ENCODE measurements at regions not wholly inside any gene's neighbourhood (a gene's known extent, or its start where the extent isn't known, plus 50 kb on each side); places are given as distances from the start of the nearest gene placed in this dataset.

DNA sequence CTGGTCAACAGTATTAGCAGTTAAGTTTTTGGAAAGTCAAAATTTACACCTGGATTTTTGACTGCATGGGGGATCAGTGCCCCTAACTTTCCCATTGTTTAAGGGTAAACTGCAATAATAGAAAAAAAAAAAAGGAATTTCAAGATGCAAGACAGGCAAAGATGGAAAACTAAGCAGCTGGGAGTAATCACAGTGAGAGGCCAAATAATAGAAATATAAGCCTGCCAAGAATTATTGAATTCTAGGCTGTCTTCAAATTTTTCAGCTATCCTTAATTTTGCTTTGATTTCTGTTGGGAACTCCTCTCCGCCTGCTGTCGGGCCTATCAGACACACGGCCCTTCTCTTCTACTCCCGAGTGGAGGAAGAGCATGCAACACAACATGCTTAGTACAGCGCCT lies 215.5 kb upstream of the LMCD1 start:
- no peak for DNase-seq (ENCODE audit: extremely low read depth, insufficient read length)
- Histone ChIP-seq H3K4me3 (replicated peaks; ENCODE audit: low read depth, low read length) (no peak overlapping the region), H3K36me3 (ENCODE audit: control insufficient read depth, insufficient read depth, low read length) (no peaks in the 10 kb centered on the region), H3K27me3 (replicated peaks; ENCODE audit: control insufficient read depth, insufficient read depth, low read length) (no peaks in the 10 kb centered on the region)
- no peak for TF ChIP-seq CTCF (IDR thresholded peaks at IDR 0.05; ENCODE audit: insufficient read depth, low read length, poor library complexity, severe bottlenecking)

GRCh38 chr3:8286749-8287148 lies 214.9 kb upstream of the LMCD1 start:
- no peak for DNase-seq (ENCODE audit: extremely low read depth, insufficient read length)
- TF ChIP-seq CTCF (IDR thresholded peaks at IDR 0.05; ENCODE audit: insufficient read depth, low read length, poor library complexity, severe bottlenecking) = no peak

DNA sequence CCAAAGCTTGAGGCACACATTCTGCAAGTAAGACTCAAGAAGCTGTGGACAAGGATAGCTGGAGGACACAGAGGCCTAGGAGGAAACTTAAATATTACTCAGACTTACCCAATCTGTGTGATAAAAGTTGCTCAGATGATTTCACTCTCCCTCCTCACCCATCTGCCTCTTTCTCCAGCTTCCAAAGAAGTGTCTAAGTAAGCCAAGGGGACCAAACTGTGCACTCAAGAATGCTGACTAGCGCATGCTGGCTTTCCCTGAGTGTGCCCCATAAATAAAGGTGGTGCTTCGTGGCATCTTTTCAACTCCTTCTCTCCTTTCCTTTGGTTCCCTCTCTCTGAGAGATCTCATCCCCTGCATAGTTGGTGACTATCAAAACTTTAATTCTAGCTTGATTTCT lies 211.0 kb upstream of the LMCD1 start:
- DNase-seq (ENCODE audit: extremely low read depth, insufficient read length) = no peak
- H3K27me3 ChIP-seq (replicated peaks; ENCODE audit: control insufficient read depth, insufficient read depth, low read length) = no peaks in the 10 kb centered on the region; the same call in 1 of the 2 replicates
- TF ChIP-seq CTCF (IDR thresholded peaks at IDR 0.05; ENCODE audit: insufficient read depth, low read length, poor library complexity, severe bottlenecking) = no peak
- H3K4me3 ChIP-seq (replicated peaks; ENCODE audit: low read depth, low read length) = no peak overlapping the region
- H3K36me3 ChIP-seq (ENCODE audit: control insufficient read depth, insufficient read depth, low read length) = no peaks in the 10 kb centered on the region

More at GRCh38 chr3:8286749-8287148, 214.9 kb upstream of the LMCD1 start:
- no peaks in the 10 kb centered on the region for H3K36me3 ChIP-seq (ENCODE audit: control insufficient read depth, insufficient read depth, low read length)
- H3K27me3 ChIP-seq (replicated peaks; ENCODE audit: control insufficient read depth, insufficient read depth, low read length) = no peaks in the 10 kb centered on the region
- H3K4me3 ChIP-seq (replicated peaks; ENCODE audit: low read depth, low read length) = no peak overlapping the region

DNA sequence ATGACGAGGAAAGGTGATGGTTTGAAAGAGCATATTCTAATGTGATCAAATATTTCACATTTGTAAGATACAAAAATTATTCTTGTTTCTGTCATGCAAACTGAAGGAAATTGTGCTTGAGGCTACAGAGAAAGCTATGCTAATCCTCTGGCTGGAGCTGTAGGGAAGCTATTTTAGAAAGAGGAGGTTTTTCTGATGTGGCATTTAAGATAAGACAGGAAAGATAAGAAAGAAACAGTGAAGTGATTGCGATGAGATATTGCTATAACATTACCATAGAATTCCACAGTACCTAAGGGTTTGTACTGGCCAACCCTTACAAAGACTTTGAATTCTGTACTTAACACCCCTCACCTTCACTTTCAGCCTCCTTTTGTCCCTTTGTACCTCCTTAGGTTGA lies 205.2 kb upstream of the LMCD1 start:
- Histone ChIP-seq H3K27me3 (replicated peaks; ENCODE audit: control insufficient read depth, insufficient read depth, low read length) (no peaks in the 10 kb centered on the region; the same call in 1 of the 2 replicates), H3K4me3 (replicated peaks; ENCODE audit: low read depth, low read length) (no peak overlapping the region), H3K36me3 (ENCODE audit: control insufficient read depth, insufficient read depth, low read length) (no peaks in the 10 kb centered on the region)
- no peak for DNase-seq (ENCODE audit: extremely low read depth, insufficient read length)
- no peak for TF ChIP-seq CTCF (IDR thresholded peaks at IDR 0.05; ENCODE audit: insufficient read depth, low read length, poor library complexity, severe bottlenecking)

DNA sequence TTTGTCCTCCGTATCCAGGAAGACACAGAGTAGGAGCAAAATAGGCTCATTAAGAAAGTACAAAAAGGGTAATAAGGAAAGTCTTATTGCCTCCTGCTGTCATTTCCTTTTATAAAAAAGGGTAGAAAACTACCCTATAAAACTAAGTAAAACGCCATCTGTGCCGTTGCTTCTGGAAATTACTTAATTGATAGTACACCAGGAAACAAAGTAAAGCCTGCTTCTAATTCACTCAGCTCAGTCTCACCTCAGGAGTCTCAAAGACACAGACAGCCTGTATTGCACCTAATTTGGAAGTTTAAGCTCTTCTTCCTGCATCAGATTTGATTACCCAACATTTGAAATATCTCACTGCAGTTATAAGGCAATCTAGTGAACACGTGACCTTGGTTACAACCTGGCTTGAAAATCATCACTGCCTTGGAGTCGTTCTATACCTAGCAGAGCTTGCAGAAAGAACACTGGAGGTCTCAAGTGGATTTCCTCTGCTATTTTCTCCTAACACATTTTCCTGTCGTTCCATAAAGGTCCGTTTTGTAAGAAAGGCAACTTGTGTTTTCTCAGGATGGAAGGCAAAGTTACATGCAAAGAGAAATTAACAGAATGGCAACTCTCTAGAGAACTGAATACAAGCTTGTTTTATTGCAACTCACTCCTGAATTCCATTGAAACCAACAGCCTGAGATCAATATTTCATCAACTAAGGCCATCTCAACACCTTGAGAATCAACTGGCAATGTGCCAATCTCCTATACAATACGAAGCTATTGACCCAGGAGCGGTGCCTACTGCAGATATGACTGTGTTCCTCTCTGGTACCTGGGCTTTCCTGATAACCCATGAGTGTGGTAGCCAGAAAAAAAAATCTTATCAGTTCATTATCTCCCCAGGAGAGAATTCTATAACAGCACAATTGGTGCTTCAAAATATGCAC lies 203.3 kb upstream of the LMCD1 start:
- Histone ChIP-seq H3K36me3 (ENCODE audit: control insufficient read depth, insufficient read depth, low read length) (no peaks in the 10 kb centered on the region), H3K4me3 (replicated peaks; ENCODE audit: low read depth, low read length) (no peak overlapping the region), H3K27me3 (replicated peaks; ENCODE audit: control insufficient read depth, insufficient read depth, low read length) (no peaks in the 10 kb centered on the region)
- no peak for TF ChIP-seq CTCF (IDR thresholded peaks at IDR 0.05; ENCODE audit: insufficient read depth, low read length, poor library complexity, severe bottlenecking)
- no peak for DNase-seq (ENCODE audit: extremely low read depth, insufficient read length)
